ENCODE measurements at regions not wholly inside any gene's neighbourhood (a gene's known extent, or its start where the extent isn't known, plus 50 kb on each side); places are given as distances from the start of the nearest gene placed in this dataset.

DNA sequence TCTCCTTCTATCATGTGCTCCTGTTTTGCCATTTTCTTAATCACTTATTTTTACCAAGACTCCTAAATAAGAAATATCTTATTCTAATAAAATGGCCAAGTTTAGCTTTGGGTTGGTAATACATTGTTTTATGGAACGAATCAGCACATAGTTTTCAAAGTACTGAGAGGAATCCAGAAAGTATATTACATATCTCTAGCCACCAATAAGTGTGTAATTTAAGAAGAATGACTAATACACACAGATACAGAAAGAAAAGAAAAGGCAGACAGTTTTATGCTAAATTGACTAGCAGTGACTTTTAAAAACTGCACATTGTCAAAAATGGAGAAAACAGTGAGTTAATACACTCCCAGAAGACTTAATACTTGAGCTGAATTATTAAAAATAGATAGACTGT, 167.0 kb upstream of the IL15 start (continued):
- TF ChIP-seq, protein P1, sequence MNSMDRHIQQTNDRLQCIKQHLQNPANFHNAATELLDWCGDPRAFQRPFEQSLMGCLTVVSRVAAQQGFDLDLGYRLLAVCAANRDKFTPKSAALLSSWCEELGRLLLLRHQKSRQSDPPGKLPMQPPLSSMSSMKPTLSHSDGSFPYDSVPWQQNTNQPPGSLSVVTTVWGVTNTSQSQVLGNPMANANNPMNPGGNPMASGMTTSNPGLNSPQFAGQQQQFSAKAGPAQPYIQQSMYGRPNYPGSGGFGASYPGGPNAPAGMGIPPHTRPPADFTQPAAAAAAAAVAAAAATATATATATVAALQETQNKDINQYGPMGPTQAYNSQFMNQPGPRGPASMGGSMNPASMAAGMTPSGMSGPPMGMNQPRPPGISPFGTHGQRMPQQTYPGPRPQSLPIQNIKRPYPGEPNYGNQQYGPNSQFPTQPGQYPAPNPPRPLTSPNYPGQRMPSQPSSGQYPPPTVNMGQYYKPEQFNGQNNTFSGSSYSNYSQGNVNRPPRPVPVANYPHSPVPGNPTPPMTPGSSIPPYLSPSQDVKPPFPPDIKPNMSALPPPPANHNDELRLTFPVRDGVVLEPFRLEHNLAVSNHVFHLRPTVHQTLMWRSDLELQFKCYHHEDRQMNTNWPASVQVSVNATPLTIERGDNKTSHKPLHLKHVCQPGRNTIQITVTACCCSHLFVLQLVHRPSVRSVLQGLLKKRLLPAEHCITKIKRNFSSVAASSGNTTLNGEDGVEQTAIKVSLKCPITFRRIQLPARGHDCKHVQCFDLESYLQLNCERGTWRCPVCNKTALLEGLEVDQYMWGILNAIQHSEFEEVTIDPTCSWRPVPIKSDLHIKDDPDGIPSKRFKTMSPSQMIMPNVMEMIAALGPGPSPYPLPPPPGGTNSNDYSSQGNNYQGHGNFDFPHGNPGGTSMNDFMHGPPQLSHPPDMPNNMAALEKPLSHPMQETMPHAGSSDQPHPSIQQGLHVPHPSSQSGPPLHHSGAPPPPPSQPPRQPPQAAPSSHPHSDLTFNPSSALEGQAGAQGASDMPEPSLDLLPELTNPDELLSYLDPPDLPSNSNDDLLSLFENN (IDR thresholded peaks at IDR 0.05; ENCODE audit: low read depth in 2 of 2, low read length in 2 of 2): no peak
- TF ChIP-seq, protein P2, sequence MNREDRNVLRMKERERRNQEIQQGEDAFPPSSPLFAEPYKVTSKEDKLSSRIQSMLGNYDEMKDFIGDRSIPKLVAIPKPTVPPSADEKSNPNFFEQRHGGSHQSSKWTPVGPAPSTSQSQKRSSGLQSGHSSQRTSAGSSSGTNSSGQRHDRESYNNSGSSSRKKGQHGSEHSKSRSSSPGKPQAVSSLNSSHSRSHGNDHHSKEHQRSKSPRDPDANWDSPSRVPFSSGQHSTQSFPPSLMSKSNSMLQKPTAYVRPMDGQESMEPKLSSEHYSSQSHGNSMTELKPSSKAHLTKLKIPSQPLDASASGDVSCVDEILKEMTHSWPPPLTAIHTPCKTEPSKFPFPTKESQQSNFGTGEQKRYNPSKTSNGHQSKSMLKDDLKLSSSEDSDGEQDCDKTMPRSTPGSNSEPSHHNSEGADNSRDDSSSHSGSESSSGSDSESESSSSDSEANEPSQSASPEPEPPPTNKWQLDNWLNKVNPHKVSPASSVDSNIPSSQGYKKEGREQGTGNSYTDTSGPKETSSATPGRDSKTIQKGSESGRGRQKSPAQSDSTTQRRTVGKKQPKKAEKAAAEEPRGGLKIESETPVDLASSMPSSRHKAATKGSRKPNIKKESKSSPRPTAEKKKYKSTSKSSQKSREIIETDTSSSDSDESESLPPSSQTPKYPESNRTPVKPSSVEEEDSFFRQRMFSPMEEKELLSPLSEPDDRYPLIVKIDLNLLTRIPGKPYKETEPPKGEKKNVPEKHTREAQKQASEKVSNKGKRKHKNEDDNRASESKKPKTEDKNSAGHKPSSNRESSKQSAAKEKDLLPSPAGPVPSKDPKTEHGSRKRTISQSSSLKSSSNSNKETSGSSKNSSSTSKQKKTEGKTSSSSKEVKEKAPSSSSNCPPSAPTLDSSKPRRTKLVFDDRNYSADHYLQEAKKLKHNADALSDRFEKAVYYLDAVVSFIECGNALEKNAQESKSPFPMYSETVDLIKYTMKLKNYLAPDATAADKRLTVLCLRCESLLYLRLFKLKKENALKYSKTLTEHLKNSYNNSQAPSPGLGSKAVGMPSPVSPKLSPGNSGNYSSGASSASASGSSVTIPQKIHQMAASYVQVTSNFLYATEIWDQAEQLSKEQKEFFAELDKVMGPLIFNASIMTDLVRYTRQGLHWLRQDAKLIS (CRISPR knock-in tag; IDR thresholded peaks at IDR 0.05): no peak
- no peak for TF ChIP-seq POLR2H (tag; IDR thresholded peaks at IDR 0.05; ENCODE audit: low read depth)
